ENCODE measurements at regions not wholly inside any gene's neighbourhood (a gene's known extent, or its start where the extent isn't known, plus 50 kb on each side); places are given as distances from the start of the nearest gene placed in this dataset.
"Not testable (repeated sequence)": the region's sequence is repeated elsewhere in the genome, so short reads cannot be mapped to it uniquely, and the experiment has no call there.

DNA sequence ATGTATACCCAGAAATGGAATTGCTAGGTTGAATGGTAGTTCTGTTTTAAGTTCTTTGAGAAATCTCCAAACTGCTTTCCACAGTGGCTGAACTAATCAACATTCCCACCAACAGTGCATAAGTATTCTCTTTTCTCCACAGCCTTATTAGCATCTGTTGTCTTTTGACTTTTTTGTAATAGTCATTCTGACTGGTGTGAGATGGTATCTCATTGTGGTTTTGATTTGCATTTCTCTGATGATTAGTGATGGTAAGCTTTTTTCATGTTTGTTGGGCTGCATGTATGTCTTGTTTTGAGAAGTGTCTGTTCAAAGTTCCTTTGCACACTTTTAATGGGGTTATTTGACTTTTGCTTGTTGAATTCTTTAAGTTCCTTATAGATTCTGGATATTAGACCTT lies 52.4 kb upstream of the EHHADH start:
- not testable (repeated sequence) for H3K36me3 Mint-ChIP-seq (ENCODE audit: low read depth); ATAC-seq; H3K27ac Mint-ChIP-seq; H3K27me3 Mint-ChIP-seq; DNase-seq; H3K9me3 ChIP-seq (ENCODE audit: control insufficient read depth, low read length, poor library complexity, severe bottlenecking); H3K4me1 Mint-ChIP-seq; H3K4me3 Mint-ChIP-seq

DNA sequence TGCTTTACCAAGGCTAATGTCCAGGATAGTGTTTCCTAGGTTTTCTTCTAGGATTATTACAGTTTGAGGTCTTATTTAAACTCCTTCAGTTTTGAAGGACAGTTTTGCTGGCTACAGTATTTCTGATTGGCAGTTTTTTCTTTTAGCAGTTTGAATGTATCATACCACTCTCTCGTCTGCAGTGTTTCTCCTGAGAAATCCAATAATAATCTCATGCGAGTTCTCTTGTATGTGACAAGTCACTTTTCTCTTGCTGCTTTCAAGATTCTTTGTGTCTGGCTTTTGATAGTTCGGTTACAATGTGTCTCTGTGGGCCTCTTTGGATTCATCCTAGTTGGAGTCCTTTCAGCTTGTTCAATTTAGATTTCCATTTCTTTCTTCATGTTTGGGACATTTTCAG lies 53.0 kb upstream of the EHHADH start:
- no peak for ATAC-seq
- no peaks in the 10 kb centered on the region for H3K9me3 ChIP-seq (ENCODE audit: control insufficient read depth, low read length, poor library complexity, severe bottlenecking)
- no peak for DNase-seq
- no peaks in the 10 kb centered on the region for H3K4me1 Mint-ChIP-seq
- H3K27me3 Mint-ChIP-seq, result no peaks in the 10 kb centered on the region
- H3K36me3 Mint-ChIP-seq (ENCODE audit: low read depth), result peaks cover 8% of the 10 kb centered on the region
- no peak overlapping the region for H3K4me3 Mint-ChIP-seq
- no peak overlapping the region for H3K27ac Mint-ChIP-seq

DNA sequence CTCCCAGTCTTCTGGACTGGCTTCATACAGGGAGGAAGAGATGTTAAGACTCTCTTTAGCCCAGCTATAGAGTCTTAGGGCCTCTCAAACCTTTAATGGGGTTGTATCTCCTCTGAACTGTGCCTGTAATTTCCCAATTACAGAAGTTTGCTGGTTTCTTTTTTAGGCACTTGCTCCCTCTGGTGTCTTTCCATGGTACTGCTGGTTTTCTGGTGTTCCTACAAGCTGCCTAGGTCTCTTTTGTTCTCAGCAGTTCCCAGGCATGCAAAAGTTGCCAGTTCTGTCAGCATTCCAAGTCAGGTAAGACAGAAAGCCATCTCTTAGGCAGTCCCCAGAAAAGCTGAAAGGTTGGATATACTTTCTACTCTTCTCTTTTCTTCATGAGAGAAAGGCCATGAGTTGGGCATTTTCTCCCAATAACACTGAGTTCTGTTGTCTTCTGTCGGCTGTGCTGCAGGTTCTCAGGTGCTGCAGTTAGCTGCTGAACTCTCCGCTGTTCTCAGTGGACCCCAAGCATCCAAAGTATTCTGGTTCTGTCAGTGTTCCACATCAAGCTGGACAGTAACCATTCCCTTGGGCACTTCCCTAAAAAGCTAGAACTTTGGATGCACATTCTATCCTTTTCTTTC lies 54.4 kb upstream of the EHHADH start:
- DNase-seq, result peak in 1 of 3 donors; percentile 24

DNA sequence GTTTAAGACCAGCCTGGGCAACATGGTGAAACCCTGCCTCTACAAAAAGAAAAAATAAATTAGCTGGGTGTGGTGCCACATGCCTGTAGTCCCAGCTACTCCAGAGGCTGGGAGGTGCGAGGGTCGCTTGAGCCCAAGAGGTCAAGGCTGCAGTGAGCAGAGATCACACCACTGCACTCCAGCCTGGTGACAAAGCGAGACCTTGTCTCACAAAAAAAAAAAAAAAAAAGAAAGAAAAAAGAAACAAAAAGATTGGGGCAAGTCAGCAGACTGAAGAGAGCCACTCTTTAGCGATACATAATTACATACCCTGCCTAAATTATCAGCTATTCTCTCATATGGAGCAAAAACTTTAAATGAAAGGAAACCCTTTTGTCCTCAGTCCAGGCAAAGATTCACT lies 53.6 kb upstream of the MAP3K13 start:
- peaks cover 8% of the 10 kb centered on the region for H3K36me3 Mint-ChIP-seq (ENCODE audit: low read depth)
- ATAC-seq (no peak), DNase-seq (no peak)
- H3K27me3 Mint-ChIP-seq, result no peaks in the 10 kb centered on the region
- H3K4me1 Mint-ChIP-seq, result no peaks in the 10 kb centered on the region
- no peaks in the 10 kb centered on the region for H3K9me3 ChIP-seq (ENCODE audit: control insufficient read depth, low read length, poor library complexity, severe bottlenecking)
- H3K27ac Mint-ChIP-seq, result no peak overlapping the region
- H3K4me3 Mint-ChIP-seq, result no peak overlapping the region

More for the DNA sequence above, 54.4 kb upstream of the EHHADH start:
- ATAC-seq, result peak; percentile 48
- Mint-ChIP-seq H3K4me1 (no peaks in the 10 kb centered on the region), H3K36me3 (ENCODE audit: low read depth) (peaks cover 8% of the 10 kb centered on the region), H3K4me3 (no peak overlapping the region), H3K27me3 (no peaks in the 10 kb centered on the region), H3K27ac (no peak overlapping the region)
- H3K9me3 ChIP-seq (ENCODE audit: control insufficient read depth, low read length, poor library complexity, severe bottlenecking), result no peaks in the 10 kb centered on the region

DNA sequence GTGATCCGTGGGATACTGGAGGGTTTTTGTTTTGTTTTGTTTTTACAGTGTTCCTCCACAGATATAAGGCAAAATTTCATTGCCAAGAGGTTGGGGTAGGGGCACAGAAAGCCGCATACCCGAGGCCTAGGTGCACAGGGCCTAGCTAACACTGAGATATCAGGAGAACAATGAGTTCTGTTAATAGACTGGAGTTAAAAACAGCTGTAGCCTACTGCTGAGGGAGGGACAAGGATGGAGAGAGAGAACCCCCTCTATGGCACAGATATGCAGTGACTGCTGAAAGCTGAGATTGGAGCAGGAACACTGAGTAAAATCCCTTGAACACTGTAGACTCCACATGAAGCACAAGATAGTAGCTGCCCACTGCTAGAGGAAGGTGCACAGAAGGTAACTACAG lies 53.1 kb upstream of the MAP3K13 start:
- DNase-seq (no peak), ATAC-seq (no peak)
- H3K4me3 Mint-ChIP-seq, result no peak overlapping the region
- no peaks in the 10 kb centered on the region for H3K4me1 Mint-ChIP-seq
- H3K27me3 Mint-ChIP-seq, result no peaks in the 10 kb centered on the region
- H3K27ac Mint-ChIP-seq, result no peak overlapping the region
- H3K36me3 Mint-ChIP-seq (ENCODE audit: low read depth), result peaks cover 8% of the 10 kb centered on the region
- H3K9me3 ChIP-seq (ENCODE audit: control insufficient read depth, low read length, poor library complexity, severe bottlenecking), result no peaks in the 10 kb centered on the region

DNA sequence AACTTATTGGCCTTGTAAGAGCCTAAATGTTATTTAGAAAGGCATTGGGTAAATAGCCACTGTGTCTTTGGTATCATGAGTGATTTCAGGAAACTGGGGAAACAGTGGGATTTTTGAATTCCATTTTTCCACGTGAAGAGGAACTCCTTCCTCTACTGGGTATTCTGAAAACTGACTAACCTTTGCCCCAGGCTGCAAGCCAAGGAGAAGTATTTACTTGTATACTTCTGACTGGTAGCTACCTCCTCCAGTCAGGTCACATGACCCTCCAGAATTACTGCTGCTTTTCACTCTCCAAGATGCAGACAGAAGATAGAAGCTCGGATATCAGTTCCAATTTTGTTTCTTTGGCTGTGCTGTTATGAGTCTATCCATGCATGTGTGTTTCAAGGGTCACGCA lies 50.9 kb upstream of the MAP3K13 start:
- Mint-ChIP-seq H3K27ac (no peak overlapping the region), H3K27me3 (no peaks in the 10 kb centered on the region), H3K36me3 (ENCODE audit: low read depth) (peaks cover 2% of the 10 kb centered on the region), H3K4me3 (no peak overlapping the region), H3K4me1 (no peaks in the 10 kb centered on the region)
- no peaks in the 10 kb centered on the region for H3K9me3 ChIP-seq (ENCODE audit: control insufficient read depth, low read length, poor library complexity, severe bottlenecking)
- no peak for ATAC-seq
- no peak for DNase-seq

Data from T-helper 17 cell (primary cell).